LNCaP clone FGC (cell line): ENCODE measurements at regions not wholly inside any gene's neighbourhood (a gene's known extent, or its start where the extent isn't known, plus 50 kb on each side); places are given as distances from the start of the nearest gene placed in this dataset.
"Not testable (repeated sequence)": the region's sequence is repeated elsewhere in the genome, so short reads cannot be mapped to it uniquely, and the experiment has no call there.

Source experiments
- DNase-seq: peaks from one replicate; pipeline ENCODE4 v3.0.0-alpha.2; 2011; ENCODE audit warnings: low read depth
- H3K4me3 ChIP-seq: 2 replicates; pipeline ENCODE4 v1.5.1; 2011; ENCODE audit warnings: mild to moderate bottlenecking, low read depth, low read length, control low read depth
- CTCF ChIP-seq: IDR thresholded peaks from 2 replicates; pipeline ENCODE4 v1.5.1; 2012; ENCODE audit warnings: mild to moderate bottlenecking; ENCODE audit not compliant: control insufficient read depth, insufficient read depth; ENCODE audit errors: extremely low read depth

DNA sequence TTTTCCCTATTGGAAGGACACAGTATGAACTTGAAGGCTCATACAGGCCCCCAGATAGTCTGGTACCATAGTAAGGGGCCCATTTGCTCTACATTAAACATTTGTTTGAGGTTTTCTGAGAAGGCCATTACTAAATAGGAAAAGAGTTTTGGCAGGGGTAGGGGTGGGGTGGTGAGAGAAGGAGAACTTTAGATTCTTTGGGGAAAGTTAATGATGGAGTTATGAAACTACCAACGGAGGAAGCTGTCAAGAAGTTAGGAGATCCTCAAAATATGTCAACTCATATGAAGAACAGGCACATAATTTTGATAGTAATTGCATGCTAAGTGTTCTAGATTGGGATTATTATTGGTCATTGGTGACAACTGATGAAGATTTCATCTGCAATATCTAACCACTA is 114.7 kb downstream of the TAF11L14 start:
- H3K4me3 ChIP-seq, result no peak overlapping the region
- no peak for DNase-seq
- TF ChIP-seq CTCF, result no peak

- H3K4me3 ChIP-seq, DNase-seq: not testable (repeated sequence)
Observed at GRCh38 chr5:17755406-17755805, 121.1 kb downstream of the TAF11L14 start.

- no peak for TF ChIP-seq CTCF
- H3K4me3 ChIP-seq, result no peak overlapping the region
- DNase-seq, result no peak
Observed at GRCh38 chr5:17761326-17761725, 127.1 kb downstream of the TAF11L14 start.

DNA sequence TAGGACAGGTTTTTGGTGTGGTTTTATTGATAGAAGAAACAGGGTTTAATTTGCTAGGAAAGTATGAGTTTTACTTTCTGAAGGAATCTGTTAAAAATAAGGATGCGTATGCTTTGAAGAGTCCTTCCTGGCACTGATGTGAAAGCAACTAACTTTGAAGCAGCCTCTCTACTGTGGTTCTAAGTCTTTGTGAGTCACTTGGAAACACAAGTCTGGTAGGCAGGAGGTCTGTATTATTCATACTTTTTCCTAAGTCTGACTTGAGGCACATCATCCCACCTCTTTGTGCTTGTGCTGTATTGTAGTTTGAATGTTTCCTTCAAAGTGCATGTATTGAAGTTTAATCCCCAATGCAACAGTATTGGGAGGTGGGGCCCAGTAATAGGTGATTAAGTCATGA is 129.0 kb downstream of the TAF11L14 start:
- no peak for TF ChIP-seq CTCF
- no peak for DNase-seq
- no peak overlapping the region for H3K4me3 ChIP-seq

DNA sequence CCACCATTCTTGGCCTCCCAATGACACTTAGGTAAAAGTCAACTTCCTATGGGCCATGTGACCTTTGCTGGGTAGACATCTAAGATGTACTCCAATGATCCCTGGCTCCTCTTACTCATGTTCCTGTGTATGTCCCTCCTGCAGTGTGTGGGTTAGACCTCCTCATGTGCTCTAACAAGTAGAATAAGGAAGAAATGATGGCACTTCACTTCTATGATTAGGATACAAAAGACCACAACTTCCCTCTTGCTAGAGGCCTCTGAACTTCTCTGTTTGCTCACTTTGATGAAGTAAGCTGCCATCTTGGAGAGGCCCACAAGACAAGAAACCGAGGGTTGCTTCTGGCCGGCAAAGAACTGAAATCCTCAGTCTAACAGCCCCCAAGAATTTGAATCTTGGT is 131.8 kb downstream of the TAF11L14 start:
- no peak for TF ChIP-seq CTCF
- H3K4me3 ChIP-seq, result no peak overlapping the region
- DNase-seq, result no peak

DNA sequence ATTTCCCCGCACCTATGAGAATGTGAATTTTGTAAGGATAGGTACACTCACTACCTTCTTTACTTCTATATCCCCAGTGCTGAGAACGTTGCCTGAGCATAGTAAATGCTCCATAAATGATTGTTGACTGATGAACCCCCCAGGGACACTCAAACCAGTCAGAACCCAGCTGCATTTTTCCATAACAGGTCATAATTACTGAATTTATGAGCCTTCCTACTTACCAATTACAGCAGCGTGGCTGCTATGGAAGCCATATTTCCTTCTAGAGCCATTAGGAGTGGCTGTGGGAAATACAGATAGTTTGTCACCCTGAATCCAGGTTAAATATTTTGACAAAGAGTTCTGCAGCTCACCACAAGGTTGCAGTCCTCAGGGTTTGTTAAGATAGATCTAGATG is 135.0 kb downstream of the TAF11L14 start:
- H3K4me3 ChIP-seq, result no peak overlapping the region
- no peak for TF ChIP-seq CTCF
- no peak for DNase-seq

GRCh38 chr5:17772232-17772631 is 138.0 kb downstream of the TAF11L14 start:
- no peak for TF ChIP-seq CTCF
- no peak overlapping the region for H3K4me3 ChIP-seq

GRCh38 chr5:17785774-17786173 is 151.5 kb downstream of the TAF11L14 start:
- no peak for DNase-seq
- H3K4me3 ChIP-seq, result no peak overlapping the region
- TF ChIP-seq CTCF, result no peak

More at GRCh38 chr5:17772232-17772631, 138.0 kb downstream of the TAF11L14 start:
- no peak for DNase-seq
